OCI-LY7 (cell line): ENCODE measurements at regions not wholly inside any gene's neighbourhood (a gene's known extent, or its start where the extent isn't known, plus 50 kb on each side); places are given as distances from the start of the nearest gene placed in this dataset.

Source experiments
- BruUV-seq: library from RNA; stranded (reverse); fragments of 400-500 nt; replicated peaks from 2 replicates; lab custom pipeline; 2021; lab: Mats Ljungman, UMichigan
- CTCF ChIA-PET: fragments of 300-600 bp; sonication (Branson Sonifier 250); formaldehyde crosslinking; loops from one replicate; lab custom pipeline; 2022; ENCODE audit warnings: antibody characterized with exemption; ENCODE audit not compliant: unreplicated experiment; lab: Charles Lee
- POLR2A ChIA-PET: fragments of 300-600 bp; sonication (Branson Sonifier 250); formaldehyde crosslinking; loops from one replicate; lab custom pipeline; 2022; ENCODE audit warnings: antibody characterized with exemption; lab: Charles Lee
- DNase-seq: peaks from one replicate; pipeline ENCODE4 v3.0.0-alpha.2; 2015; ENCODE audit warnings: low spot score
- H2AFZ ChIP-seq: fragments of 200-600 bp; sonication (generic), shearing (Covaris generic); 2 replicates; pipeline ENCODE4 v1.6.1; 2014; ENCODE audit warnings: mild to moderate bottlenecking, antibody characterized with exemption, low read length, moderate library complexity
- H3K27ac ChIP-seq: fragments of 200-600 bp; sonication (generic); 2 replicates; pipeline ENCODE4 v1.5.1; 2014; ENCODE audit warnings: mixed run types, low read depth, mild to moderate bottlenecking, moderate library complexity, low read length, inconsistent platforms; ENCODE audit not compliant: poor library complexity, severe bottlenecking
- H3K36me3 ChIP-seq: fragments of 200-600 bp; sonication (generic); 2 replicates; pipeline ENCODE4 v1.6.1; 2014; ENCODE audit warnings: mild to moderate bottlenecking, antibody characterized with exemption, low read length, moderate library complexity, mixed read lengths; ENCODE audit not compliant: insufficient read depth
- H3K4me1 ChIP-seq: fragments of 200-600 bp; sonication (generic); 2 replicates; pipeline ENCODE4 v1.5.1; 2014; ENCODE audit warnings: mild to moderate bottlenecking, low read length; ENCODE audit not compliant: insufficient read depth, poor library complexity, severe bottlenecking
- H3K4me2 ChIP-seq: fragments of 200-600 bp; sonication (generic); 2 replicates; pipeline ENCODE4 v1.6.1; 2014; ENCODE audit warnings: mild to moderate bottlenecking, low read length
- H3K4me3 ChIP-seq: fragments of 200-600 bp; sonication (generic); 2 replicates; pipeline ENCODE4 v1.5.1; 2014; ENCODE audit warnings: mild to moderate bottlenecking, low read depth, low read length; ENCODE audit not compliant: poor library complexity, severe bottlenecking
- H3K79me2 ChIP-seq: fragments of 200-600 bp; sonication (generic); 2 replicates; pipeline ENCODE4 v1.6.1; 2016; ENCODE audit warnings: low read depth, mild to moderate bottlenecking, low read length, moderate library complexity, mixed read lengths; ENCODE audit not compliant: insufficient read depth
- H3K9me2 ChIP-seq: fragments of 200-600 bp; sonication (generic); 2 replicates; pipeline ENCODE4 v1.6.1; 2016; ENCODE audit warnings: mild to moderate bottlenecking, low read length, mixed read lengths; ENCODE audit not compliant: insufficient read depth
- H3K9me3 ChIP-seq: fragments of 200-600 bp; sonication (generic); 2 replicates; pipeline ENCODE4 v1.6.1; 2014; ENCODE audit warnings: mild to moderate bottlenecking, mixed run types, low read length, mixed read lengths
- H4K20me1 ChIP-seq: fragments of 200-600 bp; sonication (generic); 2 replicates; pipeline ENCODE4 v1.6.1; 2014; ENCODE audit warnings: mild to moderate bottlenecking, antibody characterized with exemption, low read length, moderate library complexity, mixed read lengths; ENCODE audit not compliant: insufficient read depth
- EZH2phosphoT487 ChIP-seq: fragments of 200-600 bp; sonication (generic); IDR thresholded peaks from 2 replicates; pipeline ENCODE4 v1.6.1; 2018; ENCODE audit warnings: low read depth, borderline replicate concordance, mild to moderate bottlenecking, mixed run types, antibody characterized with exemption, low read length, moderate library complexity, mixed read lengths
- intact Hi-C: fragments of 100-400 bp; cut with micrococcal nuclease; formaldehyde crosslinking; loops from one replicate; pipeline ENCODE4 v1.10.0; 2022; ENCODE audit not compliant: unreplicated experiment
- TF ChIP-seq, protein P1 (sequence below): fragments of 200-600 bp; sonication (generic); conservative IDR thresholded peaks from 2 replicates; pipeline ENCODE4 v1.5.1; 2014; ENCODE audit warnings: mild to moderate bottlenecking, antibody characterized with exemption, low read length, moderate library complexity, mixed read lengths

DNA sequence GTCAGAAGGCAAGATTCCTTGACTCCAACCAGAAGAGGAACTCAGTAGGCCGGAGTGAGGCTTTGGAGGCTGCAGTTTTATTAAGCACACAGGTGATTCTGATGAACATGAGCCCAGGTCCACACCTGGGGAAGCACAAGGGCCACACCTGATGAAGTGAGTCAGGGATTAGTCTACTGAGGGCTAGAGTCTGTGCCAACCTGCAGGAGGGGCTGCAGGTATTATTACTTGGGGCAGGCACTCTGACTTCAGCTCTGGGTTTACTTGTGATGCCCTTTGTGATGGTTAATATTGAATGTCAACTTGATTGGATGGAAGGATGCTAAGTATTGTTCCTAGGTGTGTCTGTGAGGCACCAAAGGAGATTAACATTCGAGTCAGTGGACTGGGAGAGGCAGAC, 75.2 kb upstream of the ZCCHC2 start:
- Histone ChIP-seq H4K20me1 (no peaks in the 10 kb centered on the region), H3K36me3 (no peaks in the 10 kb centered on the region), H3K4me1 (no peaks in the 10 kb centered on the region), H3K9me3 (no peaks in the 10 kb centered on the region), H3K79me2 (no peaks in the 10 kb centered on the region), H3K9me2 (no peaks in the 10 kb centered on the region), H3K4me2 (no peak overlapping the region), H3K4me3 (no peak overlapping the region), H2AFZ (no peak overlapping the region), H3K27ac (no peak overlapping the region)
- ChIA-PET CTCF (no interaction called here), POLR2A (interaction anchor here (0.6 kb wide), 1 partner anchor 215 kb away, joined by 4 read pairs; no protein-coding TSS in a partner anchor)
- intact Hi-C loops: no loop called here
- DNase-seq: no peak
- BruUV-seq: no TSS peak
- TF ChIP-seq, protein P1, sequence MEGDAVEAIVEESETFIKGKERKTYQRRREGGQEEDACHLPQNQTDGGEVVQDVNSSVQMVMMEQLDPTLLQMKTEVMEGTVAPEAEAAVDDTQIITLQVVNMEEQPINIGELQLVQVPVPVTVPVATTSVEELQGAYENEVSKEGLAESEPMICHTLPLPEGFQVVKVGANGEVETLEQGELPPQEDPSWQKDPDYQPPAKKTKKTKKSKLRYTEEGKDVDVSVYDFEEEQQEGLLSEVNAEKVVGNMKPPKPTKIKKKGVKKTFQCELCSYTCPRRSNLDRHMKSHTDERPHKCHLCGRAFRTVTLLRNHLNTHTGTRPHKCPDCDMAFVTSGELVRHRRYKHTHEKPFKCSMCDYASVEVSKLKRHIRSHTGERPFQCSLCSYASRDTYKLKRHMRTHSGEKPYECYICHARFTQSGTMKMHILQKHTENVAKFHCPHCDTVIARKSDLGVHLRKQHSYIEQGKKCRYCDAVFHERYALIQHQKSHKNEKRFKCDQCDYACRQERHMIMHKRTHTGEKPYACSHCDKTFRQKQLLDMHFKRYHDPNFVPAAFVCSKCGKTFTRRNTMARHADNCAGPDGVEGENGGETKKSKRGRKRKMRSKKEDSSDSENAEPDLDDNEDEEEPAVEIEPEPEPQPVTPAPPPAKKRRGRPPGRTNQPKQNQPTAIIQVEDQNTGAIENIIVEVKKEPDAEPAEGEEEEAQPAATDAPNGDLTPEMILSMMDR: no peak
- no peak for TF ChIP-seq EZH2phosphoT487

DNA sequence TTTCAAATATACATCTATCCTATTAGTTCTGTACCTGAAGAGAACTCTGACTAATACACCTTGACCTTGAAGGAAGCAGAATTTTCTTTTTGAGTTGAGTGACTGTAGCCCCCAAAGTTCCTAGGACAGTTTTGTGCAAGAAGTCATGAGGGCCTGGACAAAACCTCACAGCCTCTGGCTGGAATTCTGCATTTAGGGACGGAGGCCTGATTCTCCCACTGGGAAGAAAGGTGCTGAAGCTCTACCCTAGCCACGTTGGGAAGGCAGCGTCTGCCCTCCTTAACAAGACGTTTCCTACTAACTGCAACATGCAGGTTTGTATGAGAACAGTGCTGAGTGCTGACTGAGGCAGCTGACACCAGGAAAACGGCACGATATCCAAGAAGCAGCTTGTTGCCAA, 74.4 kb upstream of the ZCCHC2 start:
- Histone ChIP-seq H3K27ac (no peak overlapping the region), H3K4me3 (no peak overlapping the region), H3K4me1 (no peaks in the 10 kb centered on the region), H2AFZ (no peak overlapping the region), H3K4me2 (no peak overlapping the region), H3K79me2 (no peaks in the 10 kb centered on the region), H3K9me3 (no peaks in the 10 kb centered on the region), H4K20me1 (no peaks in the 10 kb centered on the region), H3K9me2 (no peaks in the 10 kb centered on the region), H3K36me3 (no peaks in the 10 kb centered on the region)
- BruUV-seq: no TSS peak
- ChIA-PET POLR2A (no interaction called here), CTCF (no interaction called here)
- TF ChIP-seq, protein P1: no peak
- no peak for TF ChIP-seq EZH2phosphoT487
- intact Hi-C loops: no loop called here
- no peak for DNase-seq

DNA sequence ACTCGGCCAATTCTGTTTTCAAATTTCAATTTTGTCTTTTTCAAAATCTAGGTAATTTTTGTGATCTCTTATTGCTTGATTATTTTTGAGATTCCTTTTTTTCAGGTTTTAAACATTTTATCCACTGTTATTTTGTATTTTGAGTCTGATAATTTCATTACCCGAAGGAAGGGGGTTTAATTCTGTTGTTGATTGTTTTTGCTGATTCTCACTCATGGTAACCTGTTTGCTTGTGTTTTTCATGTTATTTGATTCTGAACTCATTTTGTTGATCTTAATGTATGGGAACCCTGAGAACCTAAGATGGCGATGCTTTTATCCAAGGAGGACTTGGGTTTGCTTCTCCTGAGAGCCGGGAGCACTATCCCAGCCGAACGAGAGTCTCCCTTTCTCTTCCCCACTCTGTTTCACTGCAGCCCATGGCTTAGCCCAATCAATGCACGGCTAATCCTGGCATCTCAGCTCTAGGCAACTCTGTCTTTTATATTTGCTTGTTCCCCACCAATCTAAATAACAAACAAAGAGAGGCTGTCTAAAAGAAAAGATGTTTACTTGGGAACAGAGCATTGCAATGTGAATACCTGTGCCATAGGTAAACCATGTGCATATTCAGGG, 73.2 kb upstream of the ZCCHC2 start:
- H3K79me2 ChIP-seq: no peaks in the 10 kb centered on the region
- TF ChIP-seq EZH2phosphoT487: no peak
- TF ChIP-seq, protein P1: no peak
- no peak overlapping the region for H3K4me3 ChIP-seq
- ChIA-PET CTCF (no interaction called here), POLR2A (no interaction called here)
- no peaks in the 10 kb centered on the region for H4K20me1 ChIP-seq
- no peak overlapping the region for H2AFZ ChIP-seq
- H3K9me3 ChIP-seq: no peaks in the 10 kb centered on the region
- BruUV-seq: no TSS peak
- no peak for DNase-seq
- no peaks in the 10 kb centered on the region for H3K9me2 ChIP-seq
- intact Hi-C loops: no loop called here
- H3K4me2 ChIP-seq: no peak overlapping the region
- no peaks in the 10 kb centered on the region for H3K4me1 ChIP-seq
- no peak overlapping the region for H3K27ac ChIP-seq
- no peaks in the 10 kb centered on the region for H3K36me3 ChIP-seq
